GM21381 (cell line): ENCODE measurements at regions not wholly inside any gene's neighbourhood (a gene's known extent, or its start where the extent isn't known, plus 50 kb on each side); places are given as distances from the start of the nearest gene placed in this dataset.

ENCODE experiments used
- ATAC-seq: cut with Tn5 transposase; IDR thresholded peaks from one replicate; pipeline ENCODE4 v1.9.1; 2021; ENCODE audit warnings: mild to moderate bottlenecking, moderate library complexity; ENCODE audit not compliant: unreplicated experiment

- ATAC-seq, result no peak
Measured at GRCh38 chr17:77001487-77001886, 133.3 kb downstream of the MGAT5B start.

GRCh38 chr17:77002103-77003045 is 134.2 kb downstream of the MGAT5B start:
- ATAC-seq, result no peak

GRCh38 chr17:77003699-77004098 is 135.5 kb downstream of the MGAT5B start:
- ATAC-seq, result no peak

GRCh38 chr17:77006971-77007649 is 133.7 kb upstream of the SEC14L1 start:
- ATAC-seq, result no peak

- ATAC-seq, result no peak
Measured at GRCh38 chr17:77009877-77010276, 130.9 kb upstream of the SEC14L1 start.

- no peak for ATAC-seq
Measured at GRCh38 chr17:77010667-77011066, 130.1 kb upstream of the SEC14L1 start.

GRCh38 chr17:77011173-77012011 is 129.4 kb upstream of the SEC14L1 start:
- no peak for ATAC-seq

GRCh38 chr17:77018504-77018903 is 122.3 kb upstream of the SEC14L1 start:
- ATAC-seq, result no peak

- ATAC-seq, result no peak
Measured at GRCh38 chr17:77019893-77020379, 120.8 kb upstream of the SEC14L1 start.

GRCh38 chr17:77020973-77021372 is 119.8 kb upstream of the SEC14L1 start:
- no peak for ATAC-seq

GRCh38 chr17:77022766-77023165 is 118.0 kb upstream of the SEC14L1 start:
- no peak for ATAC-seq

- no peak for ATAC-seq
Measured at GRCh38 chr17:77025781-77026180, 115.0 kb upstream of the SEC14L1 start.

GRCh38 chr17:77027271-77027889 is 113.4 kb upstream of the SEC14L1 start:
- no peak for ATAC-seq

- ATAC-seq, result no peak
Measured at GRCh38 chr17:77028900-77029299, 111.9 kb upstream of the SEC14L1 start.

- ATAC-seq, result no peak
Measured at GRCh38 chr17:77032929-77033328, 107.8 kb upstream of the SEC14L1 start.

GRCh38 chr17:77033892-77034404 is 106.8 kb upstream of the SEC14L1 start:
- ATAC-seq, result no peak

- ATAC-seq, result no peak
Measured at GRCh38 chr17:77034677-77035424, 105.9 kb upstream of the SEC14L1 start.

GRCh38 chr17:77035526-77035925 is 105.2 kb upstream of the SEC14L1 start:
- ATAC-seq, result no peak

GRCh38 chr17:77036136-77036840 is 104.5 kb upstream of the SEC14L1 start:
- no peak for ATAC-seq
